HepG2 (cell line): ENCODE measurements at regions not wholly inside any gene's neighbourhood (a gene's known extent, or its start where the extent isn't known, plus 50 kb on each side); places are given as distances from the start of the nearest gene placed in this dataset.

Source experiments
- BHLHE40 ChIP-seq: IDR thresholded peaks from 2 replicates; pipeline ENCODE4 v1.6.1; 2011; ENCODE audit warnings: low read length, improper control_type of control experiment
- ETS1 ChIP-seq: sonication (generic); formaldehyde crosslinking; IDR thresholded peaks from 2 replicates; pipeline ENCODE4 v1.4.0; 2020; ENCODE audit warnings: missing genetic modification reagents
- MYC ChIP-seq: sonication (generic); formaldehyde crosslinking; IDR thresholded peaks from 2 replicates; pipeline ENCODE4 v1.9.0; 2021; ENCODE audit warnings: missing genetic modification reagents, borderline replicate concordance
- ZNF232 ChIP-seq: sonication (generic); formaldehyde crosslinking; IDR thresholded peaks from 2 replicates; pipeline ENCODE4 v1.4.0; 2020; ENCODE audit warnings: missing genetic modification reagents, borderline replicate concordance
- TF ChIP-seq, protein P1 (sequence below): sonication (generic); formaldehyde crosslinking; IDR thresholded peaks from 2 replicates; pipeline ENCODE4 v1.5.0; 2020; ENCODE audit warnings: mild to moderate bottlenecking, missing genetic modification reagents, moderate library complexity

DNA sequence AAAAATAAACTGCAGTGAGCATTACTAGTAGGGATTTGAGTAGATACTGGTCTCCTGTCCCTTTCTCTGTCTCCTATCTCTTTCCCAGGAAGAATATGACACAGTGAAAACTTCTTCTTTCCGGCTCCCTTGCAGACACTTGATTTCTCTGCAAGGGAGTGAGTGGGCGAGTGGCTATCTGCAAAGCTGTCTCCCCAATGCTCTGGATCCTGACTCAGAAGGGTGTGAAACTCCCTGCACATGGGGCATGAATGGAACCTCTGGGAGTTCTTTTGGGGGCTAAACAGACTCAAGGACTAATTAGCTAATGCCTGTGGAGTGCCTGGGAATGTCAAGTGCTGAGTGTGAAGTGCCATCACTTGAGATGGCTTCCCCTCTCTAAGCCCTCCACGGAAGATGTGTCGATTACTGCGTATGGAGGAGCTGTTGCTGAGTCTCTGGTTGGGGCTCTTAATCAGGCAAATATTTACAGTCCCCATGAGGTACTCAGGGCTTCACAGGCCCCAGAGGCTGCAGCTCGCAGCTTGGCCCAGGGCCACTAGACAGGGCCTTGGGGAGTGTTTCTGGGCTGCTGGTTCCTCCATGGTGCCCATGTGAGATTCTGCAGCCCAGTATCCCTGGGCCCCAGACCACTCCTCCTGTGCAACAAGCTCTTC is 139.8 kb downstream of the RPS24 start:
- TF ChIP-seq BHLHE40, result no peak
- TF ChIP-seq ETS1 (CRISPR knock-in tag), result no peak
- TF ChIP-seq MYC (CRISPR knock-in tag), result no peak
- TF ChIP-seq, protein P1, sequence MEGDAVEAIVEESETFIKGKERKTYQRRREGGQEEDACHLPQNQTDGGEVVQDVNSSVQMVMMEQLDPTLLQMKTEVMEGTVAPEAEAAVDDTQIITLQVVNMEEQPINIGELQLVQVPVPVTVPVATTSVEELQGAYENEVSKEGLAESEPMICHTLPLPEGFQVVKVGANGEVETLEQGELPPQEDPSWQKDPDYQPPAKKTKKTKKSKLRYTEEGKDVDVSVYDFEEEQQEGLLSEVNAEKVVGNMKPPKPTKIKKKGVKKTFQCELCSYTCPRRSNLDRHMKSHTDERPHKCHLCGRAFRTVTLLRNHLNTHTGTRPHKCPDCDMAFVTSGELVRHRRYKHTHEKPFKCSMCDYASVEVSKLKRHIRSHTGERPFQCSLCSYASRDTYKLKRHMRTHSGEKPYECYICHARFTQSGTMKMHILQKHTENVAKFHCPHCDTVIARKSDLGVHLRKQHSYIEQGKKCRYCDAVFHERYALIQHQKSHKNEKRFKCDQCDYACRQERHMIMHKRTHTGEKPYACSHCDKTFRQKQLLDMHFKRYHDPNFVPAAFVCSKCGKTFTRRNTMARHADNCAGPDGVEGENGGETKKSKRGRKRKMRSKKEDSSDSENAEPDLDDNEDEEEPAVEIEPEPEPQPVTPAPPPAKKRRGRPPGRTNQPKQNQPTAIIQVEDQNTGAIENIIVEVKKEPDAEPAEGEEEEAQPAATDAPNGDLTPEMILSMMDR (CRISPR knock-in tag), result no peak
- TF ChIP-seq ZNF232 (CRISPR knock-in tag), result no peak
